NCI-H2171 (cell line): ENCODE measurements at regions not wholly inside any gene's neighbourhood (a gene's known extent, or its start where the extent isn't known, plus 50 kb on each side); places are given as distances from the start of the nearest gene placed in this dataset.

ENCODE experiments used
- DNase-seq: peaks from one replicate; lab custom pipeline; 2025; lab: John Stamatoyannopoulos, UW

- DNase-seq, result no peak
Measured at GRCh38 chr2:223701761-223702160, 99.6 kb upstream of the SCG2 start.

- DNase-seq, result no peak
Measured at GRCh38 chr2:223700221-223700620, 98.1 kb upstream of the SCG2 start.

GRCh38 chr2:223697892-223698645, 95.9 kb upstream of the SCG2 start:
- no peak for DNase-seq

- DNase-seq, result no peak
Measured at GRCh38 chr2:223697316-223697891, 95.2 kb upstream of the SCG2 start.

- no peak for DNase-seq
Measured at GRCh38 chr2:223696719-223697118, 94.6 kb upstream of the SCG2 start.

- no peak for DNase-seq
Measured at GRCh38 chr2:223692191-223692947, 90.2 kb upstream of the SCG2 start.

- DNase-seq, result peak; percentile 56
Measured at GRCh38 chr2:223688094-223688835, 86.1 kb upstream of the SCG2 start.

- DNase-seq, result no peak
Measured at GRCh38 chr2:223681125-223681524, 79.0 kb upstream of the SCG2 start.

- no peak for DNase-seq
Measured at GRCh38 chr2:223674998-223675609, 72.9 kb upstream of the SCG2 start.

GRCh38 chr2:223669453-223670225, 67.5 kb upstream of the SCG2 start:
- DNase-seq, result no peak

- no peak for DNase-seq
Measured at GRCh38 chr2:223668302-223668998, 66.3 kb upstream of the SCG2 start.

- no peak for DNase-seq
Measured at GRCh38 chr2:223654384-223654915, 52.3 kb upstream of the SCG2 start.

- no peak for DNase-seq
Measured at GRCh38 chr2:223652902-223653301, 50.7 kb upstream of the SCG2 start.

GRCh38 chr2:223652122-223652521, 50.0 kb upstream of the SCG2 start:
- DNase-seq, result no peak
